ENCODE measurements at regions not wholly inside any gene's neighbourhood (a gene's known extent, or its start where the extent isn't known, plus 50 kb on each side); places are given as distances from the start of the nearest gene placed in this dataset.

- Mint-ChIP-seq H3K27ac (peak overlapping the region; percentile 98), H3K9me3 (no peaks in the 10 kb centered on the region), H3K36me3 (ENCODE audit: low read depth) (peaks cover 8% of the 10 kb centered on the region), H3K27me3 (no peaks in the 10 kb centered on the region), H3K4me1 (ENCODE audit: low read depth) (peaks cover 18% of the 10 kb centered on the region), H3K4me3 (peak overlapping the region; percentile 94)
- Histone ChIP-seq H3K4me3 (ENCODE audit: low read length) (no peak overlapping the region), H3K9me3 (ENCODE audit: control insufficient read depth in 1 of 2, insufficient read depth in 1 of 2, low read length in 2 of 2) (peaks cover 0 to 12% of the 10 kb centered on the region in 2 experiments), H3K27ac (ENCODE audit: low read depth in 1 of 2, low read length in 2 of 2) (peak overlapping the region in 1 of 2 donors; percentile 37), H3K4me1 (ENCODE audit: insufficient read depth, low read length) (peaks cover 14% of the 10 kb centered on the region), H3K36me3 (ENCODE audit: insufficient read depth, low read length) (no peaks in the 10 kb centered on the region), H3K27me3 (ENCODE audit: control insufficient read depth in 1 of 2, insufficient read depth in 2 of 2, low read length in 2 of 2) (no peaks in the 10 kb centered on the region)
- POLR2A ChIA-PET: interaction anchor here (0.6 to 4.4 kb wide), 41 partner anchors 8 to 1278 kb away, joined by 3 to 254 read pairs (median 6); partner anchors contain the start of genes CDKAL1, E2F3 and MBOAT1
- CTCF ChIA-PET: interaction anchor here (1.7 kb wide), 1 partner anchor 86 kb away, joined by 8 read pairs; no protein-coding TSS in a partner anchor
- DNase-seq: peak in 2 of 14 experiments; percentile 6 to 29
- ATAC-seq (ENCODE audit: poor library complexity): no peak
- no peak for TF ChIP-seq CTCF (IDR thresholded peaks at IDR 0.05)
- intact Hi-C loops (cut with DNase I, micrococcal nuclease): no loop called here
Observed at GRCh38 chr6:20318851-20319387, 82.8 kb upstream of the E2F3 start.

GRCh38 chr6:20319520-20320357 is 81.9 kb upstream of the E2F3 start:
- intact Hi-C loops (cut with DNase I, micrococcal nuclease): loop anchor here (2.0 to 5.0 kb wide), 4 partner anchors 43 to 83 kb away; partner anchors contain the start of gene E2F3 (in 1 of the 2)
- Mint-ChIP-seq H3K27ac (peak overlapping the region; percentile 98), H3K4me1 (ENCODE audit: low read depth) (peaks cover 18% of the 10 kb centered on the region), H3K9me3 (no peaks in the 10 kb centered on the region), H3K27me3 (no peaks in the 10 kb centered on the region), H3K36me3 (ENCODE audit: low read depth) (peaks cover 8% of the 10 kb centered on the region), H3K4me3 (peak overlapping the region; percentile 94)
- Histone ChIP-seq H3K27ac (ENCODE audit: low read depth in 1 of 2, low read length in 2 of 2) (peak overlapping the region; percentile 81 to 82), H3K9me3 (ENCODE audit: control insufficient read depth in 1 of 2, insufficient read depth in 1 of 2, low read length in 2 of 2) (peaks cover 0 to 12% of the 10 kb centered on the region in 2 experiments), H3K4me1 (ENCODE audit: insufficient read depth, low read length) (peaks cover 14% of the 10 kb centered on the region), H3K27me3 (ENCODE audit: control insufficient read depth in 1 of 2, insufficient read depth in 2 of 2, low read length in 2 of 2) (no peaks in the 10 kb centered on the region), H3K4me3 (ENCODE audit: low read length) (peak overlapping the region; percentile 62), H3K36me3 (ENCODE audit: insufficient read depth, low read length) (no peaks in the 10 kb centered on the region)
- POLR2A ChIA-PET: interaction anchor here (0.5 to 4.4 kb wide), 51 partner anchors 9 to 1277 kb away, joined by 3 to 254 read pairs (median 5); partner anchors contain the start of genes CDKAL1, E2F3 and MBOAT1
- peak; percentile 50 to 92 (median 76) for DNase-seq
- ATAC-seq (ENCODE audit: poor library complexity): peak; percentile 92
- no peak for TF ChIP-seq CTCF (IDR thresholded peaks at IDR 0.05)
- CTCF ChIA-PET: interaction anchor here (1.7 kb wide), 1 partner anchor 85 kb away, joined by 8 read pairs; no protein-coding TSS in a partner anchor

DNA sequence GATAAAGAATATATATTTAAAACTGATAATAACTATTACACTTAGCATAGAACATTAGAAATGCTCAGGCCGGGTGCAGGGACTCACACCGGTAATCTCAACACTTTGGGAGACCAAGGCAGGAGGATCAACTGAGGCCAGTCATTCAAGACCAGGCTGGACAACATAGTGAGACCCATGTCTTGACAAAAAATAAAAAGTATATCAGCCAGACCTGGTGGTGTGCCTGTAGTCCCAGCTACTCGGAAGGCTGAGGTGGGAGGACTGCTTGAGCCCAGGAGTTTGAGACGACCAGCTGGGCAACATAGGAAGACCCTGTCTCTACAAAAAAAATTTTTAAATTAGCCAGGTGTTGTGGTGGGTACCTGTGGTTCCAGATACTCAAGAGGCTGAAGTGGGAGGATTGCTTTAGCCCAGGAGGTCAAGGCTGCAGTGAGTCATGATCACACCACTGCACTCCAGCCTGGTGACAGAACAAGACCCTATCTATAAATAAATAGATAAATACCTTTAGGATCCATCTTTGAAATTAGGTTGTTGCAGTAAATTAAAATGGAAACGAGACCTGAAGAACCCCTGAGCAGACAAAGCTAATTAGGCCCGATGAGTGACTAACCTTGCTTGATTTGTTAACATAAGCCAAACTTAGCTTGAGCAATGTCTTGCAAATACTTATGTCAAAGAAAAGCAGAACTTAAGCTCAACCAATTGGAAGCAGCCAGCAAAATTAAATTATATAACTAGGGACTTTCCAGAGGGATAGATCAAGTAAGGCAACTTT is 75.8 kb upstream of the E2F3 start:
- H3K4me3 Mint-ChIP-seq: no peak overlapping the region
- H3K4me1 ChIP-seq (ENCODE audit: insufficient read depth, low read length): peaks cover 3% of the 10 kb centered on the region
- ChIA-PET CTCF (interaction anchor here (0.7 kb wide), 1 partner anchor 10 kb away, joined by 3 read pairs; no protein-coding TSS in a partner anchor), POLR2A (interaction anchor here (1.0 to 1.6 kb wide), 3 partner anchors 10 to 49 kb away, joined by 3 to 5 read pairs (median 3); no protein-coding TSS in a partner anchor)
- no peaks in the 10 kb centered on the region for H3K27me3 Mint-ChIP-seq
- ATAC-seq (ENCODE audit: poor library complexity) (peak; percentile 32), DNase-seq (peak in 2 of 14 experiments; percentile 44 to 54)
- no peaks in the 10 kb centered on the region for H3K9me3 Mint-ChIP-seq
- no peak overlapping the region for H3K4me3 ChIP-seq (ENCODE audit: low read length)
- intact Hi-C loops (cut with DNase I, micrococcal nuclease): no loop called here
- H3K9me3 ChIP-seq (ENCODE audit: control insufficient read depth in 1 of 2, insufficient read depth in 1 of 2, low read length in 2 of 2): peaks cover 0 to 2% of the 10 kb centered on the region in 2 experiments
- no peaks in the 10 kb centered on the region for H3K36me3 Mint-ChIP-seq (ENCODE audit: low read depth)
- no peak overlapping the region for H3K27ac Mint-ChIP-seq
- peaks cover under 1% of the 10 kb centered on the region for H3K4me1 Mint-ChIP-seq (ENCODE audit: low read depth)
- H3K27me3 ChIP-seq (ENCODE audit: control insufficient read depth in 1 of 2, insufficient read depth in 2 of 2, low read length in 2 of 2): no peaks in the 10 kb centered on the region
- H3K27ac ChIP-seq (ENCODE audit: low read depth in 1 of 2, low read length in 2 of 2): no peak overlapping the region
- no peak for TF ChIP-seq CTCF (IDR thresholded peaks at IDR 0.05)
- H3K36me3 ChIP-seq (ENCODE audit: insufficient read depth, low read length): no peaks in the 10 kb centered on the region
